ENCODE measurements at regions not wholly inside any gene's neighbourhood (a gene's known extent, or its start where the extent isn't known, plus 50 kb on each side); places are given as distances from the start of the nearest gene placed in this dataset.
"Not testable (repeated sequence)": the region's sequence is repeated elsewhere in the genome, so short reads cannot be mapped to it uniquely, and the experiment has no call there.

DNA sequence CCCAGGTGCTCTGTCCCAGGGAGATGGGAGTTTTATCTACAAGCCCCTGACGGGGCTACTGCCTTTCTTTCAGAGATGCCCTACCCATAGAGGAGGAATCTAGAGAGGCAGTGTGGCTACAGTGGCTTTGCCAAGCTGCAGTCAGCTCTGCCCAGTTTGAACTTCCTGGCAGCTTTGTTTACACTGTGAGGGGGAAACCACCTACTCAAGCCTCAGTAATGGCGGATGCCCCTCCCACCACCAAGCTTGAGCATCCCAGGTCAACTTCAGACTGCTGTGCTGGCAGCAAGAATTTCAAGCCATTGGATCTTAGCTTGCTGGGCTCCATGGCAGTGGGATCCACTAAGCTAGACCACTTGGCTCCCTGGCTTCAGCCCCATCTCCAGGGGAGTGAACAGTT is 53.1 kb upstream of the TMEM252 start:
- DNase-seq = not testable (repeated sequence)

DNA sequence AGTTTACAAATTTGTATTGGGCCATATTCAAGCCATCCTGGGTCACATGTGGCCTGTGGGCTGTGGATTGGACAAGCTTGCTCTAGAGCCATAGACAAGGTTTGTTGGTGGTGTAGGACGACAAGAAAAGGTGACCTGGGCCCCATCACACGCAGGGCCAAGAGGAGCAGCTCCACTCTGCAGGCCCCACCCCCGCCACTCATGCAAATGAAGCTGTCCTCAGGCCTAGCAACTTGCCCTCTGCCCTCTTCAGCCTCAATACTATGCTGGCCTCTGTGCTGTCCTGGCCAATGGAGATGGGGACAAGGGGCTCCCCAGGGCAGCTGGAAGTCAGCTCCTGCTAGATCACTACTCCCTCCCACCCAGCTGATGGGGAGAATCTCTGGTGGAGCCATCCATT is 55.2 kb upstream of the TMEM252 start:
- no peak for DNase-seq

- DNase-seq = no peak
Measured at GRCh38 chr9:68597362-68597997, 56.8 kb upstream of the TMEM252 start.

- DNase-seq = no peak
Measured at GRCh38 chr9:68599826-68600225, 59.1 kb upstream of the TMEM252 start.

GRCh38 chr9:68601081-68601480 is 60.4 kb upstream of the TMEM252 start:
- DNase-seq = no peak

GRCh38 chr9:68603371-68603770 is 62.7 kb upstream of the TMEM252 start:
- no peak for DNase-seq

- DNase-seq = no peak
Measured at GRCh38 chr9:68608763-68609162, 68.1 kb upstream of the TMEM252 start.

GRCh38 chr9:68609901-68610415 is 69.3 kb upstream of the TMEM252 start:
- no peak for DNase-seq

GRCh38 chr9:68614121-68614520 is 73.4 kb upstream of the TMEM252 start:
- no peak for DNase-seq

- not testable (repeated sequence) for DNase-seq
Measured at GRCh38 chr9:68617011-68617410, 76.3 kb upstream of the TMEM252 start.

DNA sequence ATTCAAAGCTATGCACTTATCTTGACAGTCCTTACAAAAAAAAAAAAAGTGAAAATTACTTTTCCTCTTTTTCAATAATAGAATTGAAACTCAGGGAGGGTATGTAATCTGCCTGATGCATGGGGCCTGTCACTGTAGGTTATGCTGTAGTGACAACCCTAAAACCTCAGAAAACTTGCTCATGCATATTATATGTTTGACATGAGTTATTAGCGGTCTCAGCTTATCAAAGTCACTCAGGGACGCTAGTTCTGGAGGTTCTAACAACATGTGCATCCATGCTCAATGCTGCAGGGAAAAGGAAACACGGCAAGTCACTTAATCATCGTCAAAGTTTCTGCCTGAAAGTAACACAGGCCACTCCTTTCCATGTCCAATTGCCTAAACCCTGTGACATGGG is 78.4 kb upstream of the TMEM252 start:
- DNase-seq = no peak

- no peak for DNase-seq
Measured at GRCh38 chr9:68619636-68620035, 79.0 kb upstream of the TMEM252 start.

- no peak for DNase-seq
Measured at GRCh38 chr9:68625559-68625958, 79.5 kb upstream of the PIP5K1B start.

GRCh38 chr9:68626526-68626925 is 78.5 kb upstream of the PIP5K1B start:
- DNase-seq = no peak

DNA sequence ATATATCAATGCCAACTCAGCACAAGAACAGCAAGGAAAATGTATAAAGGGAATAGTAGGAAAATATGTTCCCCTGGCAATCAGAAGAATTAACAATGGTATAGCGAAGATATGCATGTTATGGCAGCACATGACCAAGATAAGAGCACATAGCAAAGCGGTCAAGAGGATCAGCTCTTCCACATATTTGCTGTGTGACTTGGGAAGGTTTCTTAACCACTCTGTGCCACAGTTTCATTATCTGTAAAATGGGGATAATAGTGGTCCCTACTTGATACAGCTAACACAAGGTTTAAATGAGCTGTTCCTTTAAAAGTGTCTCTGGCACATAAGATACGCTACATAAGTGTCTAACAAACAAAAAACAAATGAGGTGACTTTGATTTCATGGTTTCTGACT is 77.9 kb upstream of the PIP5K1B start:
- DNase-seq = no peak

DNA sequence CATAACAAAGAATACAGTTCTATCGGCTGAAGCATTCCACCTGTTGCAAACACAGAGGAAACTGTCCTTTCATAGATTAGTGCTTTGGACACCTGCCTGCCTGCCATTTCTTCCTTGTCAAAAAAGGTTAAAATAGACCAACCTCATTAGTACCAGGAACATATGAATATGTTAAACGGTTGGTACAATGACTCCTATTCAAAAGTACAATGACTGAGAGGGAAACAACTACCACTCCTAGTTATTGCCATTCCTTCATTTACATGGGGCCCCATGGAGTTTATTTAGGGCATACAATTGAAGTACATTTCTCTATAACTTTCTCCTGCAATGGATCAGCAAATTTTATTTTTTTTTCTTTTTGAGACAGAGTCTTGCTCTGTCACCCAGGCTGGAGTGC is 77.4 kb upstream of the PIP5K1B start:
- DNase-seq = no peak

- no peak for DNase-seq
Measured at GRCh38 chr9:68629042-68629441, 76.0 kb upstream of the PIP5K1B start.

DNA sequence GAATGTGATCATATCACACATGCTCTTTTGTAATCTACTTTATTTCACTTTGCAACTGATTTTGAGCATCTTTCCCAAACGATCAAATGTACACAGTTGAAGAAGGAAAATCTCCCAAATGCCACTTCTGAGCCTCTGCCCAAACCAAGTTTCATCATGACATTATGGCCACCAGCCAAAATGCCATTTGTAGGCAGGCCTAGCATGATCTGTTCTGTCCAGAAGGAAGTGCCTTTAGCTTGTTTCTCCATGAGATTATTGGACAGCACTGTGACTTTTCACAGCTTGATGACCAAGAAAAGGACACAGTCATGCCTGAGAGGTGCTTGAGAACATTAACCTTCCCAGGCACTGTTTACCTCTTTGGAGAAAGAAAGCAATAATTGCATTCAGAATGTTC is 73.2 kb upstream of the PIP5K1B start:
- no peak for DNase-seq

DNA sequence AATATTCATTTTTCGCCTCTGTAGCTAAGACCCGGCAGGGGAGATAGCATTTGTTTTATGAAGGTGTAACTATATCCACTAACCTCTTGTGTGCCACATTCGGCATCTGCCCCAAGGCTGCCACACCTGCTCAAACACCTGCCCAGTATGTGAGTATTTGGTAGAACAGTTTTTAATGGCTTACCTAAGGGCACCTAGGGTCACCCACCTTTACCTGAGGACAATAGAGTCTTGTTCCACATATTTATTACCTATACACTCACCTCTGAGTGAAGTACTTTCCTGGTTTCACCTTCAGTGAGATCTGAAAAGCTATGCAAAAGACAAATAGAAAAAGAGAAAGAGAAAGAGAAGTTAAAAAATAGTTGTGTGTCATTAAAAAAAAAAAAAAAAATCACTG is 68.0 kb upstream of the PIP5K1B start:
- DNase-seq = peak; percentile 80

DNA sequence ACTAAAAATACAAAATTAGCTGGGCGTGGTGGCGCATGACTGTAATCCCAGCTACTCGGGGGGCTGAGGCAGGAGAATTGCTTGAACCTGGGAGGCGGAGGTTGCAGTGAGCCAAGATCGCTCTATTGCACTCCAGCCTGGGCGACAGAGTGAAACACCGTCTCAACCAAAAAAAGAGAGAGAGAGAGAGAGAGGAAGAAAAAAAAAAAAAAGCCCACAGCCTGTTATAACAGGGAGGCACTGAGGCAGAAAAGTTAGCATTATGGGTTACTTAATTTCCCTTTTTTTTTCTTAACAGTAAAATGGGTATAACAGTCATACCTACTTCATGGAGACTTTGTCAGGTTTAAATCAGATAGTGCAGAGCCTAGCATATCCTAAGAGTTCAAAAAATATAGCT is 65.8 kb upstream of the PIP5K1B start:
- not testable (repeated sequence) for DNase-seq

- no peak for DNase-seq
Measured at GRCh38 chr9:68640421-68641089, 64.5 kb upstream of the PIP5K1B start.

DNA sequence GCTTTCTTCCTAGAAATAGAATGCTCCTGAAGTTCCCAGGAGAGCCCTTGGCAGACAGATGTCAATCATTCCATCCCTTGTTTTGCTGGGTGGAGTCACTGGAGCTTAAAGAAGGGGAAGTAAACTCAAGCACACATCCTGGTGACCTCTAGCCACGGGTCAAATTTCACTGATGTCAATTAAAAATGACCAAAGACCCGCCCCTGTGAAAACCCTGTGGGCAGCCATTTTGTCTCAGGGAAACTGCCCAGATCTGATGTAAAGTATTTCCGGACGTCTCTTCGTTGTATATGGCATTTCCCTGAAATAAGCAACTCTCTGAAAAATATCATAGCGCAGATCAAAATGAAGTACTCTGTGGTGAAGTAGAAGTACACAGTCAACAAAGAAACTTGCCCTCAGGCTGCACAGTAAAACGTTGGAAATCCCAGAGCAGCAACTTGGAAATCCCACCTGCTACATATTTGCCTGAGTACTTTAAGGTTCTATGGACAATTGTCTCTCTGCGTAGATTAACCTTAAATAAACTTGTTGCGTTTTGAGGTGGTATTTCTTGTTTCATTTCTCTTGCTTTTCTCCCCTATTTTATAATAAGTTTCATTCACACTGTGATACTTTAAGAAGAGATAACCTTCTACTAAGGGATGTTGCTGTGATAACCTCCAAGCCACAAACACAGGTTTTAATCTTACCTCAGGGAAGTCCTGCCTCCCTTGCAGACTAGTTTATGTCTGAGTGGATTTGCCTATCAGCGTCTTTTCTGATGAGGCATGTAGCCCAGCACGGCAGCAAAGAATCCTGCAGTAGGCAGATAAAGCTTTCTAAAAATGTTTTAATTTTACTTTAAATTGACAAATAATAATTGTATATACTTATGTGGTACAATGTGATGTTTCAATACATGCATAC is 60.9 kb upstream of the PIP5K1B start:
- DNase-seq = no peak

DNA sequence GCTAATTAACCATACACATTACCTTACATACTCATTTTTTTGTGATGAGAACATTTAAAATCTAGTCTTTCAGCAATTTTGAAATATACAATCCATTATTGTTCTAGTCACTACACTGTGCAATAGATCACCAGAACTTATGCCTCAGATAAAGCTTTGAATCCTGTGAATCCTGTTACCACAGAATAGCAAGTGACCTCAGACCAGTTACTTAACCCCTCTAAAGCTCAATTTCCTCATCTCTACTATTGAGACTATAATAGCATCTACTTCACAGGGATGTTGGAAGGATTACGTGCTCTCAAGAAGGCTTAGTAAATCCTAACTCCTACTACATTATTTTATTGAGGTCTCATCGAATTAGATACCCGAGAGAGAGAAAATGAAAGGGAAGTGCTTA is 60.2 kb upstream of the PIP5K1B start:
- DNase-seq = no peak

GRCh38 chr9:68648164-68648563 is 56.9 kb upstream of the PIP5K1B start:
- DNase-seq = no peak
